K562 (cell line): ENCODE measurements at regions not wholly inside any gene's neighbourhood (a gene's known extent, or its start where the extent isn't known, plus 50 kb on each side); places are given as distances from the start of the nearest gene placed in this dataset.
A peak's percentile ranks its signal among the peaks of the same experiment; 100 is the strongest.

Experiments
- ATAC-seq: fragments of 200-7000 bp; cut with Tn5 transposase; 3 replicates; pipeline ENCODE4 v1.9.1; 2020; ENCODE audit warnings: moderate library complexity
- BruUV-seq: library from RNA; stranded (reverse); fragments of 400-500 nt; replicated peaks from 2 replicates; lab custom pipeline; 2021; lab: Mats Ljungman, UMichigan
- CTCF ChIA-PET: fragments of 300-600 bp; formaldehyde crosslinking; extraction: SDS; loops from one replicate; lab custom pipeline; 2021; ENCODE audit warnings: low intra/inter-chr PET ratio; lab: Yijun Ruan, JAX
- POLR2A ChIA-PET: fragments of 300-600, 350-650 bp; sonication (Branson Sonifier 250); formaldehyde crosslinking; extraction: SDS; loops from one replicate; lab custom pipeline; 2021; ENCODE audit warnings: antibody characterized with exemption, inconsistent platforms; lab: Yijun Ruan, JAX
- DNase-seq, 4 experiments: peaks; one replicate each; pipeline versions ENCODE4 v3.0.0 to v3.0.0-alpha.2; 2011 to 2018; ENCODE audit warnings: low spot score in 3 of 4, mixed read lengths in 3 of 4; ENCODE audit errors: extremely low read depth in 1 of 4
- FAIRE-seq: peaks from 2 replicates; lab custom pipeline; 2011; peaks lifted over from hg19 to GRCh38; lab: Jason Lieb, UNC
- H2AFZ ChIP-seq: 2 replicates; pipeline ENCODE4 v1.6.0; 2011; ENCODE audit warnings: low read depth, low read length, control low read depth, inconsistent platforms
- H3K27ac ChIP-seq: fragments of 200-600 bp; 3 replicates; pipeline ENCODE4 v1.8.0; 2011; ENCODE audit warnings: low read depth, mild to moderate bottlenecking, control low read depth, inconsistent platforms, low read length, moderate library complexity, mixed read lengths; ENCODE audit errors: extremely low read depth
- H3K27me3 ChIP-seq, 2 experiments: fragments of 300-600 bp in 1 of 2; 2 replicates in 1 of 2; 3 replicates in 1 of 2; pipeline versions ENCODE4 v1.6.0 to v1.8.0; 2011; ENCODE audit warnings: inconsistent platforms in 2 of 2, low read length in 2 of 2, mild to moderate bottlenecking in 1 of 2, mixed read lengths in 1 of 2, moderate library complexity in 1 of 2; ENCODE audit not compliant: control insufficient read depth in 2 of 2, insufficient read depth in 2 of 2
- H3K36me3 ChIP-seq: fragments of 300-600 bp; 3 replicates; pipeline ENCODE4 v1.8.0; 2011; ENCODE audit warnings: mild to moderate bottlenecking, low read length, inconsistent platforms; ENCODE audit not compliant: control insufficient read depth, insufficient read depth
- H3K4me1 ChIP-seq, 2 experiments: fragments of 200-600 bp in 1 of 2; replicated peaks in 1 of 2; 2 replicates in 1 of 2; 3 replicates in 1 of 2; pipeline versions ENCODE4 v1.5.1 to v1.8.0; 2011; ENCODE audit warnings: inconsistent platforms in 2 of 2, low read length in 2 of 2, mild to moderate bottlenecking in 1 of 2, mixed read lengths in 1 of 2, moderate library complexity in 1 of 2; ENCODE audit not compliant: control insufficient read depth in 2 of 2, insufficient read depth in 2 of 2
- H3K4me2 ChIP-seq: 2 replicates; pipeline ENCODE4 v1.6.1; 2011; ENCODE audit warnings: low read length, control low read depth, inconsistent platforms, mixed read lengths; ENCODE audit not compliant: insufficient read depth
- H3K4me3 ChIP-seq: fragments of 200-600 bp; sonication (generic), shearing (Covaris generic); 2 replicates; pipeline ENCODE4 v1.5.1; 2016; ENCODE audit warnings: control low read depth, inconsistent platforms
- H3K79me2 ChIP-seq: fragments of 200-600 bp; 3 replicates; pipeline ENCODE4 v1.8.0; 2011; ENCODE audit warnings: low read length, inconsistent platforms; ENCODE audit not compliant: control insufficient read depth, insufficient read depth
- H3K9ac ChIP-seq, 2 experiments: 2 replicates each; pipeline versions ENCODE4 v1.6.0 to v1.6.1; 2011; ENCODE audit warnings: low read depth in 2 of 2, low read length in 2 of 2, control low read depth in 1 of 2, inconsistent platforms in 1 of 2, mild to moderate bottlenecking in 1 of 2, mixed read lengths in 1 of 2; ENCODE audit not compliant: insufficient read depth in 1 of 2
- H3K9me1 ChIP-seq: one replicate; pipeline ENCODE4 v1.6.0; 2011; ENCODE audit warnings: inconsistent platforms, mild to moderate bottlenecking, low read length, moderate library complexity; ENCODE audit not compliant: control insufficient read depth, insufficient read depth
- H3K9me3 ChIP-seq: replicated peaks from 2 replicates; pipeline ENCODE4 v1.5.1; 2011; ENCODE audit warnings: low read depth, low read length, inconsistent platforms; ENCODE audit not compliant: control insufficient read depth, insufficient read depth
- H4K20me1 ChIP-seq: replicated peaks from 2 replicates; pipeline ENCODE4 v1.6.1; 2011; ENCODE audit warnings: low read length, inconsistent platforms, mixed read lengths; ENCODE audit not compliant: control insufficient read depth, insufficient read depth
- KDM4B ChIP-seq, 2 experiments: fragments of 450-650 bp in 1 of 2; sonication (generic) in 1 of 2; IDR thresholded peaks; 2 replicates each; pipeline ENCODE4 v1.6.1; 2016 to 2017; ENCODE audit warnings: borderline replicate concordance in 2 of 2, antibody characterized with exemption in 1 of 2, low read depth in 1 of 2, mild to moderate bottlenecking in 1 of 2
- PRDM10 ChIP-seq: fragments of 450-650 bp; IDR thresholded peaks from 2 replicates; pipeline ENCODE4 v1.6.1; 2018; ENCODE audit not compliant: partially characterized antibody
- SMARCE1 ChIP-seq: fragments of 450-650 bp; IDR thresholded peaks from 2 replicates; pipeline ENCODE4 v1.7.1; 2016; ENCODE audit warnings: mild to moderate bottlenecking
- TRIM28 ChIP-seq: fragments of 450-650 bp; IDR thresholded peaks from 2 replicates; pipeline ENCODE4 v1.6.1; 2017
- ZFP1 ChIP-seq: fragments of 450-650 bp; formaldehyde crosslinking; IDR thresholded peaks from 2 replicates; pipeline ENCODE4 v1.4.0; 2020; ENCODE audit warnings: mild to moderate bottlenecking, mixed read lengths
- WGBS: fragments of 100-300 bp; shearing (Covaris generic); methylation state at CpG from one replicate; pipeline ENCODE4 v1.1.6; 2016; ENCODE audit warnings: low coverage, mixed read lengths; ENCODE audit not compliant: insufficient coverage; ENCODE audit errors: missing lambda C conversion rate; 5-methylcytosine and 5-hydroxymethylcytosine counted together
- in situ Hi-C: fragments of 300-500 bp; cut with MboI; formaldehyde crosslinking; loops from 4 replicates; pipeline ENCODE4 v1.15.0; 2018; ENCODE audit warnings: inconsistent platforms, mixed read lengths
- intact Hi-C: fragments of 100-400 bp; cut with micrococcal nuclease; formaldehyde crosslinking; loops from 2 replicates; pipeline ENCODE4 v1.14.2; 2022

GRCh38 chr18:30730915-30731314 is 311.6 kb downstream of the DSC3 start:
- no TSS peak for BruUV-seq

More at GRCh38 chr18:30730915-30731314, 311.6 kb downstream of the DSC3 start:
- Histone ChIP-seq H3K4me1 (no peaks in the 10 kb centered on the region), H3K36me3 (no peaks in the 10 kb centered on the region), H3K27ac (no peak overlapping the region), H3K79me2 (no peaks in the 10 kb centered on the region), H3K9me1 (no peaks in the 10 kb centered on the region), H3K4me3 (no peak overlapping the region), H2AFZ (peak overlapping the region; percentile 3; the same call in 1 of the 2 replicates), H3K27me3 (no peaks in the 10 kb centered on the region), H3K4me2 (no peak overlapping the region), H3K9ac (no peak overlapping the region)
- CTCF ChIA-PET, result no interaction called here
- no peak for DNase-seq
- POLR2A ChIA-PET, result interaction anchor here (0.9 kb wide), 1 partner anchor 33 kb away, joined by 3 read pairs; no protein-coding TSS in a partner anchor
- FAIRE-seq, result no peak
- ATAC-seq, result no peak
- intact Hi-C loops, result no loop called here
- TF ChIP-seq PRDM10 (peak; percentile 10), SMARCE1 (no peak), KDM4B (IDR thresholded peaks at IDR 0.05; ENCODE audit: borderline replicate concordance in 2 of 2, low read depth in 1 of 2) (no peak), ZFP1 (CRISPR knock-in tag) (no peak), TRIM28 (no peak)
- TF ChIP-seq, all 486 proteins: peak for 1
- 0 out of 2 replicates have a peak, but pooled peaks cover 3% of the 10 kb centered on the region for H3K9me3 ChIP-seq
- in situ Hi-C loops, result no loop called here
- WGBS, result 50% methylated on average over 4 of the region's 5 CpGs
- no peaks in the 10 kb centered on the region for H4K20me1 ChIP-seq
